ENCODE measurements at regions not wholly inside any gene's neighbourhood (a gene's known extent, or its start where the extent isn't known, plus 50 kb on each side); places are given as distances from the start of the nearest gene placed in this dataset.

- in situ Hi-C loops (cut with MboI; ENCODE audit: low sequenced_read_pairs) (no loop called here), intact Hi-C loops (cut with micrococcal nuclease) (no loop called here), dilution Hi-C loops (cut with HindIII; ENCODE audit: low sequenced_read_pairs, unreplicated experiment) (no loop called here)
- no TSS peak for BruUV-seq (replicated peaks)
- no peak overlapping the region for H3K4ac ChIP-seq (ENCODE audit: low read depth, low read length)
- H2BK5ac ChIP-seq (ENCODE audit: low read depth, low read length, poor library complexity, severe bottlenecking), result no peak overlapping the region
- ATAC-seq (ENCODE audit: low read depth) (no peak), DNase-seq (no peak)
- no peak overlapping the region for H2BK15ac ChIP-seq (ENCODE audit: low read depth, low read length)
- no peaks in the 10 kb centered on the region for H4K20me1 ChIP-seq (ENCODE audit: insufficient read depth, low read length)
- ChIA-PET CTCF (no interaction called here), POLR2A (ENCODE audit: unreplicated experiment) (no interaction called here)
- H3K14ac ChIP-seq (replicated peaks; ENCODE audit: low read depth, low read length), result no peak overlapping the region
- H3K4me3 ChIP-seq (ENCODE audit: insufficient read depth, low read depth, low read length), result no peak overlapping the region
- no peak overlapping the region for H2AFZ ChIP-seq (replicated peaks; ENCODE audit: low read length, poor library complexity)
- no peak overlapping the region for H2BK120ac ChIP-seq (ENCODE audit: low read depth, low read length)
- H4K5ac ChIP-seq (ENCODE audit: low read depth, low read length), result no peak overlapping the region
- H3K27ac ChIP-seq (ENCODE audit: insufficient read depth, low read length), result no peak overlapping the region
- WGBS, 2 experiments (ENCODE audit: extremely low coverage in 2 of 2, insufficient read length in 1 of 2), result no CpG with 5 or more reads among the region's 1 CpG
- TF ChIP-seq POLR2A (IDR thresholded peaks at IDR 0.05; ENCODE audit: low read depth, low read length), result no peak
- TF ChIP-seq USF2 (IDR thresholded peaks at IDR 0.05; ENCODE audit: low read depth, low read length), result no peak
- TF ChIP-seq ELK1 (IDR thresholded peaks at IDR 0.05; ENCODE audit: borderline replicate concordance, low read depth, low read length), result no peak
- TF ChIP-seq CEBPB (IDR thresholded peaks at IDR 0.05; ENCODE audit: low read depth, low read length), result no peak
- no peak for TF ChIP-seq NFE2L2 (IDR thresholded peaks at IDR 0.05; ENCODE audit: low read depth, low read length)
- TF ChIP-seq RFX5 (IDR thresholded peaks at IDR 0.05; ENCODE audit: low read depth, low read length), result no peak
- TF ChIP-seq CHD1 (IDR thresholded peaks at IDR 0.05; ENCODE audit: low read depth, low read length), result no peak
- TF ChIP-seq MAFK (IDR thresholded peaks at IDR 0.05; ENCODE audit: low read depth, low read length), result no peak
- no peaks in the 10 kb centered on the region for H3K27me3 ChIP-seq (ENCODE audit: control insufficient read depth, insufficient read depth, low read length)
- H2BK20ac ChIP-seq (ENCODE audit: low read depth, low read length), result no peak overlapping the region
- no peak overlapping the region for H2AK9ac ChIP-seq (replicated peaks; ENCODE audit: low read depth, low read length, poor library complexity)
- H4K91ac ChIP-seq (ENCODE audit: insufficient read depth, low read depth, low read length), result no peak overlapping the region
- no peak overlapping the region for H3K18ac ChIP-seq (ENCODE audit: low read depth, low read length)
- H3K56ac ChIP-seq (ENCODE audit: extremely low read depth, insufficient read depth, low read length), result no peak overlapping the region
- H3K9me1 ChIP-seq (ENCODE audit: insufficient read depth, low read length), result no peaks in the 10 kb centered on the region
- no peaks in the 10 kb centered on the region for H3K4me1 ChIP-seq (ENCODE audit: control insufficient read depth, insufficient read depth, low read length)
- no peaks in the 10 kb centered on the region for H3K79me1 ChIP-seq (ENCODE audit: low read depth in 1 of 2, low read length in 2 of 2)
- H3K9me3 ChIP-seq (ENCODE audit: control insufficient read depth, insufficient read depth, low read length), result no peaks in the 10 kb centered on the region
- H2AK5ac ChIP-seq (ENCODE audit: low read depth, low read length), result no peak overlapping the region
- H4K8ac ChIP-seq (ENCODE audit: low read depth in 2 of 2, low read length in 2 of 2), result no peak overlapping the region
- H3K9ac ChIP-seq (ENCODE audit: low read depth, low read length), result no peak overlapping the region
- no peaks in the 10 kb centered on the region for H3K36me3 ChIP-seq (ENCODE audit: control insufficient read depth, insufficient read depth, low read length)
- H3K4me2 ChIP-seq (ENCODE audit: low read depth, low read length), result no peak overlapping the region
- H3K23ac ChIP-seq (ENCODE audit: low read depth, low read length), result no peak overlapping the region
These were observed 360.1 kb upstream of the RGS18 start for GRCh38 chr1:191798178-191798577.

Data from IMR-90 (cell line).